ENCODE measurements at regions not wholly inside any gene's neighbourhood (a gene's known extent, or its start where the extent isn't known, plus 50 kb on each side); places are given as distances from the start of the nearest gene placed in this dataset.

DNA sequence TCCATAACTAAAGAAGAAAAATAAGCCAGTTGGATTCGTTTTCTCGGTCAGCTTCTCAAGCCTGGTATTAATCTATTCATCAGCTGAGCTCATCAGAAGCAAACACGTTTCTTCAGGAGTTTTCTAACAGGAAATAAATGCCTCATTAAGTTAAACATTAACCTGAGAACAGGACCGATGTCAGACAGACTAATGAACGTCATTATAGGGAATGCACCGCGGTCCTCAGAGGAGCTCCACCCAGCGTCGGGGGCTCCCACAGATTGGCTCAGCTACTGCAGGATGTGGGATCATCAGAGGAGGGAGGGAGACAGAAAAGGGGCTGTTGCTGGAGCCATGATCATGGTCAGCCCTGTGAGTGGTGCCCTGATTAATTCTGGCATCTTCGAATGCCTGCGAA is 615.4 kb downstream of the PTPRU start:
- H4K20me1 ChIP-seq (ENCODE audit: insufficient read depth, low read length): no peaks in the 10 kb centered on the region
- H3K27me3 ChIP-seq (ENCODE audit: insufficient read depth, low read length): peaks cover 2% of the 10 kb centered on the region
- H3K27ac Mint-ChIP-seq (ENCODE audit: unreplicated experiment): no peak overlapping the region
- H3K9ac ChIP-seq (ENCODE audit: low read length): no peak overlapping the region
- no peak for DNase-seq (ENCODE audit: low read depth)
- H3K27ac ChIP-seq (ENCODE audit: low read depth, low read length): no peak overlapping the region
- no peaks in the 10 kb centered on the region for H3K36me3 ChIP-seq (ENCODE audit: insufficient read depth, low read length)
- H3K4me3 Mint-ChIP-seq (ENCODE audit: unreplicated experiment): no peak overlapping the region
- H3K9me3 Mint-ChIP-seq (ENCODE audit: unreplicated experiment): no peaks in the 10 kb centered on the region
- H3K36me3 Mint-ChIP-seq (ENCODE audit: low read depth, unreplicated experiment): no peaks in the 10 kb centered on the region
- no peaks in the 10 kb centered on the region for H3K4me1 ChIP-seq (ENCODE audit: insufficient read depth, low read length)
- no peak overlapping the region for H3K4me3 ChIP-seq (ENCODE audit: insufficient read depth, low read depth, low read length)
- peaks cover 21% of the 10 kb centered on the region for H3K27me3 Mint-ChIP-seq (ENCODE audit: low read depth, unreplicated experiment)
- peaks cover 7% of the 10 kb centered on the region for H3K4me1 Mint-ChIP-seq (ENCODE audit: low read depth, unreplicated experiment)
- FAIRE-seq: no peak
- H3K4me2 ChIP-seq (ENCODE audit: low read length): no peak overlapping the region
- H2AFZ ChIP-seq (ENCODE audit: low read depth, low read length): no peak overlapping the region
- H3K9me3 ChIP-seq (ENCODE audit: insufficient read depth, low read depth, low read length): no peaks in the 10 kb centered on the region
- TF ChIP-seq, protein P1, sequence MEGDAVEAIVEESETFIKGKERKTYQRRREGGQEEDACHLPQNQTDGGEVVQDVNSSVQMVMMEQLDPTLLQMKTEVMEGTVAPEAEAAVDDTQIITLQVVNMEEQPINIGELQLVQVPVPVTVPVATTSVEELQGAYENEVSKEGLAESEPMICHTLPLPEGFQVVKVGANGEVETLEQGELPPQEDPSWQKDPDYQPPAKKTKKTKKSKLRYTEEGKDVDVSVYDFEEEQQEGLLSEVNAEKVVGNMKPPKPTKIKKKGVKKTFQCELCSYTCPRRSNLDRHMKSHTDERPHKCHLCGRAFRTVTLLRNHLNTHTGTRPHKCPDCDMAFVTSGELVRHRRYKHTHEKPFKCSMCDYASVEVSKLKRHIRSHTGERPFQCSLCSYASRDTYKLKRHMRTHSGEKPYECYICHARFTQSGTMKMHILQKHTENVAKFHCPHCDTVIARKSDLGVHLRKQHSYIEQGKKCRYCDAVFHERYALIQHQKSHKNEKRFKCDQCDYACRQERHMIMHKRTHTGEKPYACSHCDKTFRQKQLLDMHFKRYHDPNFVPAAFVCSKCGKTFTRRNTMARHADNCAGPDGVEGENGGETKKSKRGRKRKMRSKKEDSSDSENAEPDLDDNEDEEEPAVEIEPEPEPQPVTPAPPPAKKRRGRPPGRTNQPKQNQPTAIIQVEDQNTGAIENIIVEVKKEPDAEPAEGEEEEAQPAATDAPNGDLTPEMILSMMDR (IDR thresholded peaks at IDR 0.05; ENCODE audit: insufficient read depth, low read depth, low read length): no peak
- TF ChIP-seq EZH2 (IDR thresholded peaks at IDR 0.05; ENCODE audit: insufficient read depth, low read length): no peak
- no peaks in the 10 kb centered on the region for H3K79me2 ChIP-seq (ENCODE audit: insufficient read depth, low read length)

DNA sequence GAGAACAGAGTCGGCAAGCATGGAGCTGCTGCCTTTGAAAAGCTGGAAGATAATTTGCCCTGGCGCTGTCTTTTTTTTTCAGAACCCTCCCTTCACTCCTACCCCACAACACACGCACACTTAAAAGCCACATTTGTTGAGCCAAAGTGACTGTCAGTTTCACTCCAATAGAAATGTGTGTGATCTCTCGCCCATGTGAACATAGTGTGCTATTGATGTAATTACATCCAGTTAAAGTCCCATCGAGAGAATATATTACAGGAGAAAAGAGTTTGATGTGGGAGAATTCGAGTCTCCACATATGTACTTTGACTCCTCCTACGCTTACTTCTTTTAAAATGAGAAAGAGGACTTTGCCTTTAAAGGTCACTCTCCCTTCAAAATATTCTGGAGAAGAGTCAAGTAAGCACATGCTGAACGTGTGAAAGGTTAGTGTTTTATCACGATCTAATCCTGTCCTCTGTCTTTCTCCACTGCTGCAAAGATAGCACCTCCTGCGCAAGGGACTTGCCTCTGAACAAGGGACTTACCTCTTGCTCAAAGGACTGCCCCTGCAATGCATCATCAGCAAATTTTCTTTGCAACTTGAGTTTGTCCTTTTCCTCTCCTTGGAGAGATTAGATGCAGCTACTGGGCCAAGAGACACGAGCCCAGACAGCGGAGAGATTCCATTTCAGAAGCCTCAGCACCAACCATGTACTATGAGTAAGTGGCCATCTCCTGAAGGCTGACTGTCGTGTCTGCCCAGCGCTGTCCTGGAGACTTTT is 613.9 kb downstream of the PTPRU start:
- TF ChIP-seq EZH2 (IDR thresholded peaks at IDR 0.05; ENCODE audit: insufficient read depth, low read length): no peak
- TF ChIP-seq, protein P1 (IDR thresholded peaks at IDR 0.05; ENCODE audit: insufficient read depth, low read depth, low read length): no peak
- no peak for FAIRE-seq
- H3K4me3 Mint-ChIP-seq (ENCODE audit: unreplicated experiment): no peak overlapping the region
- Histone ChIP-seq H3K36me3 (ENCODE audit: insufficient read depth, low read length) (no peaks in the 10 kb centered on the region), H3K4me2 (ENCODE audit: low read length) (no peak overlapping the region), H3K27ac (ENCODE audit: low read depth, low read length) (no peak overlapping the region), H4K20me1 (ENCODE audit: insufficient read depth, low read length) (no peaks in the 10 kb centered on the region), H3K4me1 (ENCODE audit: insufficient read depth, low read length) (no peaks in the 10 kb centered on the region), H3K9me3 (ENCODE audit: insufficient read depth, low read depth, low read length) (no peaks in the 10 kb centered on the region), H3K9ac (ENCODE audit: low read length) (no peak overlapping the region), H3K4me3 (ENCODE audit: insufficient read depth, low read depth, low read length) (no peak overlapping the region), H2AFZ (ENCODE audit: low read depth, low read length) (no peak overlapping the region), H3K79me2 (ENCODE audit: insufficient read depth, low read length) (no peaks in the 10 kb centered on the region), H3K27me3 (ENCODE audit: insufficient read depth, low read length) (peaks cover 2% of the 10 kb centered on the region)
- no peaks in the 10 kb centered on the region for H3K9me3 Mint-ChIP-seq (ENCODE audit: unreplicated experiment)
- no peaks in the 10 kb centered on the region for H3K4me1 Mint-ChIP-seq (ENCODE audit: low read depth, unreplicated experiment)
- H3K27ac Mint-ChIP-seq (ENCODE audit: unreplicated experiment): no peak overlapping the region
- no peaks in the 10 kb centered on the region for H3K36me3 Mint-ChIP-seq (ENCODE audit: low read depth, unreplicated experiment)
- H3K27me3 Mint-ChIP-seq (ENCODE audit: low read depth, unreplicated experiment): peaks cover 27% of the 10 kb centered on the region
- no peak for DNase-seq (ENCODE audit: low read depth)

DNA sequence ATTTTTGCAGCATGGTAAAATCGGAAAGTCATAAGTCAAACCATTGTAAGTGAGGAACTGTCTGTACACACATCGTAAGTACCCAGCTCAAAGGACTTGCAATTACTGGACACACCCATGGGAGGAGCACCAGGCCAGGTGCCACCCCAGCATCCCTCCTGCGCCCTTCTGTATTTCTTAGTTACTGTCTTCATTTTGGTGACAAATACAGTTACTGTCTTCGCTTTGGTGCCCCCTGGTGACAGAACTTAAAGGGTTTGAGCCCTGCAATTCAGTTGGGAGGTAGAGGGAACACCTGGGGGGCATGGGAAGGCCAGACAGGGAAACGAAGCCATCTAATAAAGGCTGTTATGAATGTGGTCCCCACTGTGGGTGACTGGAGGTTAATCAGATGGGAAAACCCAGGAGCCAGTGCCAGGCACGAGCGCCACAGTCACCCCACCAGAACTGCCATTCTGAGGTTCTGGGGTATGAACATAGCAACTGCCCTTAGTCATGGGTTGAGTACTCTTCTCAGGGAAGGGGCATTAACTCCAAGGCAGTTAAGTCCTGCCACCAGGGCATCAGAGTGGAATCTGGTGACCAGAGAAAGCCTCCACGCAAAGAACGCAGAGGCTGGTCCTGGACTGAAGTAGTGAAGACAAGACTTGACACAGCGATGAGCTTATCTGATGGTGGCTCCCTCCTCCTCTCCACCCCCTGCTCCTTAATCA is 612.9 kb downstream of the PTPRU start:
- H3K4me1 ChIP-seq (ENCODE audit: insufficient read depth, low read length): no peaks in the 10 kb centered on the region
- FAIRE-seq (no peak), DNase-seq (ENCODE audit: low read depth) (peak; percentile 6)
- no peaks in the 10 kb centered on the region for H3K27me3 ChIP-seq (ENCODE audit: insufficient read depth, low read length)
- no peak overlapping the region for H3K4me3 ChIP-seq (ENCODE audit: insufficient read depth, low read depth, low read length)
- H3K79me2 ChIP-seq (ENCODE audit: insufficient read depth, low read length): no peaks in the 10 kb centered on the region
- no peaks in the 10 kb centered on the region for H3K9me3 ChIP-seq (ENCODE audit: insufficient read depth, low read depth, low read length)
- H2AFZ ChIP-seq (ENCODE audit: low read depth, low read length): no peak overlapping the region
- H3K9ac ChIP-seq (ENCODE audit: low read length): no peak overlapping the region
- peaks cover 35% of the 10 kb centered on the region for H3K27me3 Mint-ChIP-seq (ENCODE audit: low read depth, unreplicated experiment)
- no peaks in the 10 kb centered on the region for H3K36me3 ChIP-seq (ENCODE audit: insufficient read depth, low read length)
- no peak overlapping the region for H3K4me2 ChIP-seq (ENCODE audit: low read length)
- H3K27ac ChIP-seq (ENCODE audit: low read depth, low read length): no peak overlapping the region
- no peak overlapping the region for H3K27ac Mint-ChIP-seq (ENCODE audit: unreplicated experiment)
- H3K36me3 Mint-ChIP-seq (ENCODE audit: low read depth, unreplicated experiment): no peaks in the 10 kb centered on the region
- no peaks in the 10 kb centered on the region for H3K9me3 Mint-ChIP-seq (ENCODE audit: unreplicated experiment)
- no peaks in the 10 kb centered on the region for H3K4me1 Mint-ChIP-seq (ENCODE audit: low read depth, unreplicated experiment)
- H3K4me3 Mint-ChIP-seq (ENCODE audit: unreplicated experiment): no peak overlapping the region
- no peak for TF ChIP-seq EZH2 (IDR thresholded peaks at IDR 0.05; ENCODE audit: insufficient read depth, low read length)
- TF ChIP-seq, protein P1 (IDR thresholded peaks at IDR 0.05; ENCODE audit: insufficient read depth, low read depth, low read length): peak; percentile 43
- H4K20me1 ChIP-seq (ENCODE audit: insufficient read depth, low read length): no peaks in the 10 kb centered on the region
